GM18498 (cell line): ENCODE measurements at regions not wholly inside any gene's neighbourhood (a gene's known extent, or its start where the extent isn't known, plus 50 kb on each side); places are given as distances from the start of the nearest gene placed in this dataset.

Source experiments
- ATAC-seq: cut with Tn5 transposase; IDR thresholded peaks from one replicate; pipeline ENCODE4 v1.9.1; 2021; ENCODE audit warnings: mild to moderate bottlenecking, moderate library complexity; ENCODE audit not compliant: unreplicated experiment

DNA sequence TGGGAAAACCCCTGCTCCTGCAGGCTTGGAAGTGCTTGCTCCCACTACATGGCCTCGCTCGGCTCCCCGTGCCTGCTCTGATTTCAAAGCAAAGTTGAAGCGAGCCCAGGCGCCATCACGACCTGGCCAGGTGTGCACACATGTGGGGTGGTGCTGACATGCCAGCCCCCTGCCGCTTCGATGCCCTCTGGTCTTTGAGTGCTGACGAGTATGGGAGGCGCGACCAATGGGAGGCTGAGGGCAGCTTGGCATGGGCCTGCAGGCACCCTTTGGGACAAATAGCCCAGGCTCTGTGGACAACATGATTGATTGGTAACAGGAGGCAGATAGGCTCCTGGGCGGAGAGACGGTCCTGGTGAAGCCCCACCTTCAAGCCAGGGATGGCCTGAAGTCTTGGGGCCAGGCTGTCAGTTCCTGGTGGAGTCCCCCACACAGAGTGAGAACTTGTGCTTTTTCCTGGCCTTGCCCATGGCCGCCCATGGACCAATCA, 252.4 kb upstream of the SEMA3A start:
- no peak for ATAC-seq

DNA sequence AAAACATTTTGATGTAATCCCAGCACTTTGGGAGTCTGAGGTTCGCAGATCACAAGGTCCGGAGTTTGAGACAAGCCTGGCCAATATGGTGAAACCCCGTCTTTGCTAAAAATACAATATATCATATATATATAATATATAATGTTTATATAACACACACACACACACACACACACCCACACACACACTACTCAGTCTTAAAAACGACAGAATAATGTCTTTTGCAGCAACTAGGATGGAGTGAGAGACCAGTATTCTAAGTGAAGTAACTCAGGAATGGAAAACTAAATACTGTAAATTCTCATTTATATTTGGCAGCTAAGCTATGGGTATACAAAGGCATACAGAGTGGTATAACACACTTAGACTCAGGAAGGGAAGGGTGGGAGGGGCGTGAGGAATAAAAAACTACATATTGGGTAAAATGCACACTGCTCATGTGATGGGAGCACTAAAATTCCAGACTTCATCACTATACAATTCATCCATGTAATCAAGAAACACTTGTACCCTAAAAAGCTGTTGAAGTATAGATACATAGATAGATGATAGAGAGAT, 231.2 kb upstream of the SEMA3A start:
- ATAC-seq: no peak

DNA sequence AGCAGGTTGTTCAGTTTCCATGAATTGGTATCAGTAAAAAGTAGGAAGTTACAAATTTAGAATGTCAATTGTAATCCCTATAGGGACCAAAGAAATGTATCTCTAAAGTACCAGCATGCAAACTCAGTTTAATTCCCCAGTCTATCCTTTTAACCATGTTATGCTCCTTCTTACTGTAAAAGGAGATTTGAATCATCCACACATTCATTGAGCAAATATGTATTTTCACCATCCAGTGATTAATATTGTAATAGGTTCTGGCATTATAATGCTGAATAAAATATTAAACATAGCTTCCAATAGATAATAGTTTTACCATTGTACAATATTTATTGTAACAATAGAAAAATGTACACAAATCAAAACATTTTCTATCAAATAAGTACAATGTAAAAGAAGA, 228.2 kb upstream of the SEMA3A start:
- no peak for ATAC-seq

DNA sequence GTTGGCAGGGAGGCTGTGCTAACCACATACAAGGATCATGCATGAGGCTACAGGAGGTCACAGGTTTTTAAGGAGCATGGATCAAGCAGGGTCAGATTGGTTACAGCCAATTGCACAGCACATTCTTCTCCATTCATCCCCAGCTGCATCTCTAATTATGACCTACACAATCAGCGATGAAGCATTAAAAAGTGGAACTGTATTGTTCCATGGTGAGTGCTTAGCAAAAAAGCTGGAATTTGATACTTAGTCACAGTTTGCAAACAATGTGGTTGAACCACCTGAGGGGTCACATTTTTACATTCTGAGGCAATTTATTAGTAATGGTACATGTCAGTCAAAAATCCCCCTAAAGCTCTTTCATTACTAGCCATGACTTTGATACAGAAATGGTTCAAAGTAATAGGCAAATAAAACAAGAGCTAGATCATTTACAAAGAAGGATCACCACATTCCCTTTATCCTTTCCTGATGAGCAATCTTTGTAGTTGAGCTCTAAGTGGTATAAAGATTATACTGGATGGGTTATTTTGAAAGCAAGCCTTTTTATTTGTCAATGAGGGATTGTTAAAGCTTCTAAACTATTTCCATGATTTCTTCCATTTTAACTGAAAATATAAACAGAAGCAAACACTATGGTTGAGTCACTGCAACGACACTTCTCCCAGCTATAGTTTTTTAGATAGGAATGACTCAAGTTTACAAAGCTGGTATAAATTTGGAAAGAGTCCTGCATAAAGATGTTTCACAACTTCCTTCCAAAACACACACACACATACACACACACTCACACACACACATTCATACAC, 217.8 kb upstream of the SEMA3A start:
- ATAC-seq: no peak

DNA sequence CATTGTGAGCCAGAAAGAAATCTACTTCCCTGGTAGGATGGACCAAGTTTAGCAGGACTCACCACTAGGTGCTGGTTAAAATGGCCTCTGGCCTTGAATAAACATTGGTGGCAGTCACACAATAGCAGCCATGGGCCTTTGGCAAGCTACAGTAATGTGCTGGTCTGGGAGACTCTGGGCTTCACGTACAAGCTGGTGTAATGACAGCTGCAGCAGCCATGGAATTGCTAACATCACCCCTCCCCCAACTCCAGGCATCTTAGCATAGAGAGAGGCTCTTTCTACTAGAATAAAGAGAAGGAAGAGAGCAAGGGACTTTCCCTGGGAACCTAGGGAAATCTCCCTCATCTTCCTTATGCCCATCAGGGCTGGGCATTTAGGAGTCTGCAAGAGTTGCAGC, 205.1 kb upstream of the SEMA3A start:
- no peak for ATAC-seq

DNA sequence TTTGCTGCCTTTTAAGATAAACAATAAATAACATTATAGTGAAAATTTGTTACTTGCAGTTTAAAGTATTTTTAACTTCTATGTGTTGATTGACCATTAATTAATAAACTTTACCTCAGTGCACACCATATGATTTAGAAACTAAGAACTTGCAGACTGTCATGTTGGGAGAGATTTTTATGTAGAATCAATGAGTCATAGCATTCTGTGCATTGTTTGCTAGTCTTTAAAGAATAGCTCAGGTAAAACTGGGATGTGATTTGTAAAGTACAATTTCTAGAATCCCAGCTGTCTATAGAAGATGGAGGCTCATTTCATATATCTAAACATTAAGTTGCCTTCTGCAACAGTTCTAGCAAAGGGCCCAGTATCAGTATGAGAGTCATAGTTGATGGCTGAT, 199.6 kb upstream of the SEMA3A start:
- ATAC-seq: no peak

DNA sequence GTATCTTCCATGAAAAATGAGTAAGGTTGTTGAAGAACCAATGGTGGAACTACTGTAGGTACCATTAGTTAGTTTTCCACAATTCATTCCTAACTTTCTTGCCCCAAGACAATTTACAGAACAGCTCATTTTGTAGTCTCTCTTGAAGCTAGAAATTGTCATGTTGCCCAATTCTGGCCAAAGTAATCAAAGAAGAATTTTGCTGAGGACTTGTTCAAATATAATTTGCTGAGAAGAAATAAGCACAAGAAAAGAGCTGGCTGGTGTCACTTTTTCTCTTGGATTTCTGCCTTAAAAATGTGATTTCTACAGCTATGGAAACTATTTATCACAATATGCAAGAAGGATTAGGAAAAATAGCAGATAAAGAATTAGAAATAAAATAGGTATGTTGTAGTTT, 199.2 kb upstream of the SEMA3A start:
- no peak for ATAC-seq

DNA sequence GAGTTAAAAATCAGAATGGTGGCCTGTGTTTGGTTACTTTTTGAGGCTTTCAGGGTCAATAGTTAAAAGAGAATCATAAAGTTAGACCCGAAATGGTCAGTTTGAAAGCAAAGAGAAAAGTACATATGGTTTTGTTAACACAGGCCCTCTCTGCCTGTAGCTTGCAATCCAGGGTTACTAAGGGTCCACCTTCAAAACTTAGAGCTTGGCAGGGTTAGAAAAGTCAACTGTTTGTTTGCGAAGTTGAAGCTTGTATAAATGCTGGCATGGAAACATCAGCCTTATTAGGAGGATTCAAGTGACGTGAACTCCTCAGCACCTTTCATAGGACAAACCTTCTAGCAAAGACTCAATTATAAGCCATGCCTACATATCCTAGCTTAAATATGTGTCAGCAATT, 196.3 kb upstream of the SEMA3A start:
- ATAC-seq: no peak

DNA sequence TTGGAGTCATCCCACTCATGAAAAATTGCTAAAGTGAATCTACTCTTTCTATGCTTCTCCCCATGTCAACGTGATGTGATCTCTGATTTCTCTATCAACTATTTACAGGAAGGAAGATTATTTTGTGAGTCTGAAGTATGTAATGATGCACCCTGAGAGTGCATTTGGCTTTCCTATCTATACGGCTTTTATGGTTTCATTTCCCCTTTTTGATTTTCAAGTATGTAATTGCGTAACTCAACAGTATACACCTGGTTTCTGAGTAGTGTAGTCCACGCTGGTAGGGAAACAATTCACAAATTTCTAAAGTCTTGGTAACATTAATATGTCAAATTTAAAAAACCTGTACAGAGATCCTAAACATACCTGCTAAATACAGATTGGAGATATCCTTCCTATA, 194.7 kb upstream of the SEMA3A start:
- ATAC-seq: peak; percentile 100

DNA sequence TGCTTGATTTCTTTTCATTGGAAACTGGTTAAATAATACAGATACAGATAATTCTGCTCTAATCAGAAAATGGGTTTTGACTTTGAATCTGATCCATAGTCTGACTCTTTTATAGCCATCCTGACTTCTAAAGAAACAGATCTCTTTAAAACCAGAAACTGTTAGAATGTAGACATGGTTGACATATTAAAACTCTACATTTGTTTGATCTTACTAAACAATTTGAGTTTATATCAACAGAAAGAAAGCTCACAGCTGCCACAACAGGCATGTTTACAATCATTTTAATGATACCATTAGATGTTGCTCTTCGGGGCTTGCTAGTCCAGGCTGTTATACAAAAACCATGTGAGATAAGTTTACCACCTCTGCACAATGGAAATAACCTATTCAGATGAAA, 193.0 kb upstream of the SEMA3A start:
- ATAC-seq: no peak

DNA sequence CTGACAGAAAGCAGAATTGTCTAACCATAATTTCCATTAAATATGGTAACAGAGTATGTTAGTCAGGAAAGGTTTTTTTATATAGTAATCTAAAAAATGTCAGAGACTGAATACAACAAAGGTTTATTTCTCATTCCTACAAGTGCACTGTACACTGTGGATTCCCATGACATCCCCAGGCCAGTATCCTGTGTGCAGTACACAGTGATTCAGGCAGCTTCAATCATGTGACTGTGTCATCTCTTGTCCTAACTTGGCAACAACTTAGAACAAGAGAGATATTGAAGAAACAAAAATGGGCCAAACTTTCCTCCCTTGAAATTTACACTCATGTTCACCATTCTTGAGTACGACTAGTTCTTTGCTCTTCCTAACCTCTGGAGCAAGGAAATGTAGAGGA, 189.8 kb upstream of the SEMA3A start:
- no peak for ATAC-seq

DNA sequence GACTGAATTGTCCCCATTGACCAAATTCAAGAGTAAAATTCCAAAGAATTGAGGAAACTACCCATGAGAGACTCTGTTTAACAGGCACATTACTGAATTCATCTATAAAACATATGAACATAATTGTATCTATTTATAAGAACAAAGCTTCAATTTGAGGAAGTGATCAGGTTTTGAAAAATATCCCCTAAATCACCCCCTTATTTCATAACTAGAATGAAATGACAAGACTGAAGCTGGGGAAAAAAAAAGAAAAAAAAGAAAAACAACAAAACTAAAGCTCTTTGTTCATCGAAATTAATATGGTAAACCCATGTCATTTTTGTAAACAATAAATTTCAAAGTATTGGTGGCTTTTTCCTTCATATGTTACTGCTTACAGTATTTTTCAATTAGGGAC, 184.9 kb upstream of the SEMA3A start:
- ATAC-seq: no peak

DNA sequence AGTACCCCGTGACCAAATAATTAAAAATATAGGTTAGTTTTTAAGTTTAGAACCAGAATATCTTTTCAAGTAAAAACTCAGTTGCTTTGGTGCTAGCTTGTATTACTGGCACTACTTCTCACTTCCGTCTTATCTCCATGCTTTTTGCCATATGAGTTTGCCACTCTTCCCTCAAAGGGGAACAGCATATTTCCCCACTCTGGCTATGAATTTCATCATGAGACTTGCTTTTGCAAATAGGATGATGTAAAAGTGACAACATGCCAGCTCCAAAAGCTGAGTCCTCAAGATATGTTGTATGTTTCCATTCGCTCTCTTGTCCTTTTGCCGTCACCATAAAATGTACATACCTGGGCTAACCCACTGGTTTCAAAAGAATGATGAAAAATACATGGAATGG, 178.1 kb upstream of the SEMA3A start:
- no peak for ATAC-seq

DNA sequence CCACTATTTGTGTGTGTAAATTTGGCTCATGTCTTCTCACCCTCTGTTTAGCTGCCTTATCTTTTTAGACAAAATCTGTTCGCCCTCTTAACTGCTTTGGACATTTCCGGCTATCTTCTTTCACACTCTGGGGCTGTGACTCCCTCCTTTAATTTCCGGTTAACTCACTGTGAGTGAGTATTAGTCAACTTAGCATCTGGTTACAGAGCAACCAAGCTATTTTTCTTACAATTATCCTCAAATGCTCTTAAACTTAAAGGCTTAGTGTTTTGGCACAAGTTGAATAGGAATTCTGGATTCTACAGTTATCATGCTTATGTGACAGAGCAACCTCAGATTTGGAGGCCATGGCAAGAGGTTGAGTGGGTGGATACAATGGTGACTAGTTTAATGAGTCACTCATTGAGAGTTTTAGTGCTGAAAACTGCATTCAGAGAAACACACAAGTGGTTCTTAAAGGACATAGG, 177.6 kb upstream of the SEMA3A start:
- ATAC-seq: no peak

DNA sequence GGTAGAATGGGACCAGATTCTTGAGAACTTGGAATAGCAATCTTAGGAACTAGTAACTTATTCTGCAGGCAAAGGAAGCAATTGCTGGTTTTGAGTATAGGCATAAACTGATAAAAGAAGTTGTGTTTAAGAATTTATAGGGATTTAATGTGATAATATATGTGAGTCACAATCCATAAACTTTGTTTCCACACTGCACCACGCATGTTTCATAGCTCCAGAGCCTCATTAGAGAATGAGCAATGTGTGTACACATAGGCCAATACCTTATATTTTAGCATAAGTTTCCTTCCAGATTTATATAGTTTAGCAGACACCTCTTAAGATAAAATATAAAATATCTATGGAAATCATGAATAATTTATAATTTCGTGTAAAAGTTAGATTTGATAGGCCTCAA, 175.5 kb upstream of the SEMA3A start:
- no peak for ATAC-seq

DNA sequence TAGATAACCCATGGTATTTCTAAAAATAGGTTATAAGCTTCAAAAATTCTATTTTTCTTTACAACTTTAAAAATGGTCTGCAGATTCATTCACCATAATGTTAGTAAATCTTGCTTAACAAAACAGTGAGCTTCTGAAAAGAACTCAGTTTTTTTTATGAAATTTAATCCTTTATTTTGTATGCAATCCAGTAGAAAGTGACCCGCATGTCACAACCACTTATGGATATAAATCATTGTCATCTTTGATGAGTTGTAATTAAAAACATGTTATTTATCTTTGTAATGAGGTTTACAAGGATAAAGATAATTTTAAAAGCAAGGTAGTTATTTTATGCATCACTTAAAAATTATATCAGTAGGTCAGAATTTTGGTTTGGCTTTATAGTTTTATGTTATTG, 173.5 kb upstream of the SEMA3A start:
- no peak for ATAC-seq

DNA sequence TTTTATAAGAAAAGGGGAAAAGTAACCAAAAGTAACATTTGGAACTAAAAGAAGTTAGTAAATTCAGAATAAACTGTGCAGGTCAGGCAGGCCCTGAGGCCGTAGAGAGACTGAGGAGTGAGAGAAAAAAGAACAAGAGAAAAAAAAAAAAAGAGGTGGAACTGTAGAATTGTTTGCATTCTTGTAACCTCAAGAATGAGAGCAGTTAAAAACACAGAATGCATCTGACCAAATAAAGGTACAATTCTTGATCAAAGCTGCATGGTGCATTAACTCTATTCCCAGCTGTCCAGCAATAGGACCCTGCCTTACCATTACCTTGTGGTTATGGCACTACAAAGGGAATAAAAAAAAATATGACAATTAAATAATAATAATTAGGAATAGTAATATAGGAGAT, 170.1 kb upstream of the SEMA3A start:
- no peak for ATAC-seq

DNA sequence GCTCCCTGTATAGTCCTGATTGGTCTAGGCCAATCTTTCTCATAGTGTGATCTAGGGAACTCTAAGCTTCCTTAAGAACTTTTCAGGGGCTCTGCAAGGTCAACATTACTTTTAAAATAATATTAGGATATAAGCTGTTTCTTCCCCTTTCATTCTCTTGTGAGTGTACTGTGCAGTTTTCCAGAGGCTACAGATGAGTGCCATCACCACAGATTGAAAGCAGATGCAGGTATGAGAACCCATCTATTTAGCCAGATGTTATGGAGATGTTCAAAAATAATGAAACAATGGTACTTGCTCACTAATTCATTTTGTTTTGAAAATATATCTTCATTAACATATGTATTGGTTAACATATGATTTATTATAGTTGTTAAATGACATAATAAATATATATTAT, 169.2 kb upstream of the SEMA3A start:
- no peak for ATAC-seq

DNA sequence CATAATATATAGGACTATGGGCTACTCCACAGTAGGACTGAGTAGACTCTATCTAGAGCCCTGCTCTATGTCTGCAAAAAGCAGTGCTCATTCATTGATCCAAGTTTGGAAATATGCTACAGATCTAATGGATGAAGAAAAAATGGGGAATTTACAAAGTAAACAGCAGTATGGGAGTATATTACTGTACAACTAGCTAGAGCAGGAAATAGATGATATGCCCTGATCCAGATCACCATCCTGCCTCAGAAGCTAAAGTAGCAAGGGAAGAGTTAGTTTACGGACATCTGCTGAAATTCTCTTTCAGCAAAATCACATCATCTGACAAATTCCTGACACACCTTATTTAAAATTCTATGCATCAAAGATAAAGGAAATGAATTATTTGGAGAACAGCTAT, 168.2 kb upstream of the SEMA3A start:
- ATAC-seq: no peak

DNA sequence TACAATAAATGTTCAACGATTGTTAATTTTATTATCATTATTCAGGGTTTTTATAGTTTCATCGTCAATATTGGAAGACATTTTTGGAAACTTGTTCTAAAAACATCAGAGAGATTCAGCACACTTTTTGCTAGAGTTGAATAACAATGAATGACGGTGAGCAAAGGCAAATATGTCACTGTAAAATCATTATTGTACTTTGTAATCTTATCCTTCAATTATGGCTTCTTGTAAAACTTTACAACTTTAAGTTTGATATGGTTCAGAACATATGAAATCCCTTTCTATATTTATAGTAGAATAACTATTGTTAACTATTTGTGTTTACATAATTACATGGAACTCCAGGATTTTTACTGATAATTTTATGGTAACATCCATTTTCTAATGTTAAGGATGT, 167.8 kb upstream of the SEMA3A start:
- ATAC-seq: no peak

DNA sequence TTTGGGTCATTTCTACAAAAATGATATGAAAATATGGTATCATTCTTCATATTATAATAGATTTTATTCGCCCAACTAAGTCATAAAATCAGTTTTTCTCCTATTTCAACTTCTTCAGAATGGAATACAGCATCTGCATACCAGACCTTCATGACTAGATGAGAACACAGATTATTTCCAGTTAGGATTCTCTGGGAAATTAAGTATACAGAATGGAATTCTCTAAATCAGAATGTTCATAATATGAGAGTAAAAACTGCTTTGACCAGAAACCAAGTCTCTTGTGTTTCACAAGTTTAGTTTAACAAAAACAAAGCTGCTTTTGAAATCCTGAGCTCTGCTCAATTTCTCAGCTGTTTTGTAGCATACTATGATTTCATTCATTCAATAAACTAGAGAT, 160.3 kb upstream of the SEMA3A start:
- ATAC-seq: no peak

DNA sequence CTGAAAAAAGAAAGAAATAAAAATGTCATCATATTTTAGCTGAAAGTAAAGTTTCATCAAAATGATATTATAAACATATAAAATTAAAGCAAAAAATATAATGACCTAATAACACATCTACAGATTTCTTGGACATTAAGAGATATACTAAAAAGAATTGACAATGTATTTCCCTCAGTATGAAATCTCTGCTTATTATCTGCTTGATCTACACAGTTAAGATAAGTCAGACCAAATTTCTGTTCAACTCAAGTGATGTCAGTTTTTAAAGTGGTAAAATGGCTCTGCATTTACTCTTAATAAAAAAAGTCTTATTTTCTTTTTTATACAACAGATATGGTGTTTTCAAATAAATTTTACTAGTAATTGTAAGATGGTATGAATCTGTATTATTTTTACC, 159.4 kb upstream of the SEMA3A start:
- ATAC-seq: no peak

DNA sequence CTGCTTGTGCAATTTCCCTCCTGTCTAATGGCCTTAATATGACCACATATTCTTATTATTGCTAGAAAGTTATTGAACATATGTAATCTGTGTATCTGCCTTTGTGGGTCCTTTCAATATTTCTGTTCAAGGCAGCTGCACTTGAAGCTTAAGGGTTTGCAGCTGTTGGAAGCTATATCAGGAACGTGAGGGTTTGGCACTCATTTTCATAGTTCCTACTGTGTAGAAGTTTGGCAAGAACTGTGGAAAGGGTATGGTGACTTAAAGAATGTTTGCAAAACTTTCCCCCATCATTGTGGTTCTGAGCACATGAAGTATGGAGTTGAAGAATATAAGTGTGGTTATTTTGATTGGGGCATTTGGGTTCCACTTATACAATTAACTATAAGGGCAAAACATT, 144.7 kb upstream of the SEMA3A start:
- ATAC-seq: no peak
